GM21576 (cell line): ENCODE measurements at regions not wholly inside any gene's neighbourhood (a gene's known extent, or its start where the extent isn't known, plus 50 kb on each side); places are given as distances from the start of the nearest gene placed in this dataset.
"Not testable (repeated sequence)": the region's sequence is repeated elsewhere in the genome, so short reads cannot be mapped to it uniquely, and the experiment has no call there.

Experiments used
- ATAC-seq: cut with Tn5 transposase; IDR thresholded peaks from one replicate; pipeline ENCODE4 v1.9.1; 2021; ENCODE audit warnings: mild to moderate bottlenecking, moderate library complexity; ENCODE audit not compliant: unreplicated experiment

DNA sequence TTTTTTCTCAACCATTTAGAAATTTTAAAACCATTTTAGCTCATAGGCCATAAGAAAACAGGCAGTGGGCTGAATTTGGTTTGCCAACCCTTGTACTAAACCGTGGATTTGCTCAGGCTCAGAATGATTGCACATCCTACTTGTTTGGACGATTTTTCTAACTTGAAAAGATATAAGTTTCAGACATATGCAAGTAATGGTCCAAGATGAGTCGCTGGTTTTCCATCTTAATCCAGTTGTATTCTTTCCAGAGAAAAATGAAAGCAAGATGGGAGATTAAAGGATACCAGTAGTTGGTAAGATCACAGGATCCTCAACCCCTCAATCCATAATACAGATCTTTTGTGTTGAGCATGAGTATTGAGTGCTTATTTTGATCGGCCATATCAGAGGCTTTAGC lies 250.9 kb downstream of the TINAG start:
- ATAC-seq: no peak

DNA sequence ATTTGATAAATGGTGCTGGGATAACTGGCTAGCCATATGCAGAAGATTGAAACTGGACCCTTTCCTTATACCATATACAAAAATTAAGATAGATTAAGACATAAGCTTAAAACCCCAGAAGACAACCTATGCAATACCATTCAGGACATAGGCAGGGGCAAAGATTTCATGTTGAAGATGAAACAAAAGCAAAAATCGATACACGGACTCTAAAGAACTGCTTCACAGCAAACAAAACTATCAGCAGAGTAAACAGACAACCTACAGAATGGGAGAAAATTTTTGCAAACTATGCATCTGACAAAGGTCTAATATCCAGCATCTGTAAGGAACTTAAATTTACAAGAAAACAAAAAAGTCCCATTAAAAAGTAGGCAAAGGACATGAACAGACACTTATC lies 255.9 kb downstream of the TINAG start:
- ATAC-seq: not testable (repeated sequence)

DNA sequence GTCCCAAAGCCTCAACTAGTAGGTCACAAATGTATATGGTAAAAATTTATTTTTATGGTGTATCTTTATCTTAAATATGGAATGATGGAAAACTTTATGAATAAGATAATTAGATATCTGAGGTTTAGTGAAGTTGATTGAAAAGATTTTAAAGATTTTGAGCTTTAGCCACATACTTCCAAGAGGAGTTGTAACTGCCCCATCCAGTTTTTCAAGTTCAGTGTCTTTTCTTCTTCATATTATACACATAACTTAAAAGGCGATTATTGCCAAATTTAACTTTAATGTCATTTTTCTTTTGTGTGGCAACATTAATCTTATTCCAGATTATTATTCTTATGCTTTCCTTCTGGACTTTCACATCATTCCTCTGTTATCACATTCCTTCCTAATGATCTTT lies 266.4 kb downstream of the TINAG start:
- no peak for ATAC-seq

DNA sequence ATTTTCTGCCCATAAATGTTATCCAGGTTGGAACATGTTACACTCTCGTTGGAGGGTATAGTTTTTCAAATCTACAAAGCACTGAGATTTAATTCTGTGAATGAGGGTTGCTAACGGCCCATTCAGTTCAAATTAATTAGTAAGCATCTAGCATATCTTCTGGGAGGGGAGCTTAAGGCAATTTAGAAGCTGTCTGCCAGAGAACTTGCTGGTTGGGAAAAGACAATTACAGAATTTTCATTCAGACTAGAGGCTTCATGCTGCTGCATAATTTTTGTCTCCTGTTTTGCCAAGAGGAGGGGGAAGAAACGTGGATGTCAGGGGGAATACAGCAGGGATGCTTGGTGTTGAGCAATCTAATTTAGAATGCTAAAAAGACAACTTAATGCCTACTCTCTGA lies 268.3 kb upstream of the FAM83B start:
- no peak for ATAC-seq

DNA sequence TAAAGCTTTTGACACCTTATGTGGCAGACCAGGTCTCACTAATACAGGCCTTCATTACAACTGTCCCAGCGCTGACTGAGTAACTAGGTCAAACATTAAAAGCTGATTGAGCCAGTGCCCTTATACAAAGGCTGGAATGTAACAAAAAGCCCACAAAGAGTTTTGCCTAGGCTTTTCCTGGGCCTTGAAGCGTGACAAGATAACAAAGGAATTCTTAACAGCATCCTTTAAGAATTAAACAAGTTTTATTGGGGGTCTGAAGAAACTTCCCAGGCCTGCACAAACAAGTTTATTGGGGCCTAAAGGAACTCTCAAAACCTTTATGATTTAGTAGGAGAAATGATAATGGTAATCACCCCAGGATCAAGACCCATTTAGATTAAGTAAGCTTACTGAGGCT lies 267.6 kb upstream of the FAM83B start:
- no peak for ATAC-seq

DNA sequence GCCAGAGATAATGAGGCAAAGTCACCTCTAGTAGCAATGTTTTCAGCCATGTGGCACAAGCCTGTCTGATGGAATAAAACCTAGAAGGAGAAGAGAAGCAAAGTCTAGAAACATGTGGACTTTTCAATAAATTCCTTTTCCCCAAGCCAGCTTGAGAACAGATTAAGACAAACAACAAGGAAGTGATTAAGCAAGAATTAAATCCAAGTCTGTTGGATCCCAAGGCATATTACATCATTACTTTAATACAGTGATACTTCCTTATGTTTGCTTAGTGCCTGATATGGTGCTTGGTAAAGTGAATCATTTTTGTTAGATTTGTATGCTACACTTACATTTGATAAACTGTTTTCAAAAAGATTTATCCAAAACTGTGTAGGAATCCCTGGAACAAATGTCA lies 260.3 kb upstream of the FAM83B start:
- no peak for ATAC-seq

DNA sequence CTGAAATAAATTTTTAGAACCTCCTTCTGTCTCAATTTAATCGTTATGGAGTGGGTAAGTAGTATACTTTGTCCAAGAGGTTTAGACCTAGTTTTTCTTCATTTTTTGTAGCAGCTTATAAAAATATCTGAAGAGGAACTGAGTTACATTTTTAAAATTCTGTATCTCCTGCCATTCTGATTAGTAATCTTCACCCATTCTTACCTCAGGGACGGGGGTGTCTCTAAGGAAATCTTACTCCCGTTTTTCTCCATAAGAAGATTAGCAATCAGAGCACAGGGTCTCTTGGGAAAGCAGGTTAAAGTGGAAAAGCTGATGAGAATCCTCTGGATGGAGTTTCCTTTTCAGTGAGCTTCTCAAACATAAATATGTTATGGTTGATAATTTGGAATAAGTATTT lies 259.3 kb upstream of the FAM83B start:
- ATAC-seq: no peak

DNA sequence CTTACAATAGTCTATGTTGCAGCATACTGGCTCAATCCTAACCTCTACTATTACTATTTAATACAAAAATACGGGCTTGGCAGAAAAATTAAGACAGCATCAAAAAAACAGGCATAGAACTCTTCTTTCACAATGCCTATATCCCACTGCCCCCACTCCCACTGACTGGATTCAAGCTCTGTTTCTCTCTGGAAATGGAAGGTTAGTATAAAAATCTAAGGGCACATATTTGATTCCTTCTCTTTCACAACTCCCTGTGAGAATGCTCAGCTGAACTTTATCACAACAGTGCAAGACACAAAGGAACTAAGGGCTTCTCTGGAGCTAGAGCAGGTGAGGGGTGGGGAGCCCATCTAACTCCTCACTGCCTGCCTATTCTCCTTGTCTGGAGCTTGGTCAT lies 258.4 kb upstream of the FAM83B start:
- ATAC-seq: no peak

DNA sequence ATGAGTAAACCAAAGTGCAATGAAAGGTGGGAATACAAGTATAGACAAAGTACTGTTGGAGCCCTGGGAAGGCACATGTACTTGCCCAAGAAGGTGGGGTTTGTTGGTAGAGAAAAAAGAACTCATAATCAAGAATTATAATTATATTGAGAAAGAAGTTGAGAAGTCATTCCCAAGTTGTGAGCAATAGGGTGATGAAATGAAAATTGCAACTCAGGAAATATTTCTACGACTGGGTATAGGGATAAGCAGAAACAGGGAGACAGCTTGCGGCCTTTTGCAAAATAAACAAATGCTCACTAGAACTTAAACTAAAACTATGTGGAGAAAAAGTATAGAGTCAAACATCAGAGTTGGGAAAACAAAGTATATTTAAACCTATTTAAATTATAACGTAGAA lies 250.7 kb upstream of the FAM83B start:
- ATAC-seq: no peak

DNA sequence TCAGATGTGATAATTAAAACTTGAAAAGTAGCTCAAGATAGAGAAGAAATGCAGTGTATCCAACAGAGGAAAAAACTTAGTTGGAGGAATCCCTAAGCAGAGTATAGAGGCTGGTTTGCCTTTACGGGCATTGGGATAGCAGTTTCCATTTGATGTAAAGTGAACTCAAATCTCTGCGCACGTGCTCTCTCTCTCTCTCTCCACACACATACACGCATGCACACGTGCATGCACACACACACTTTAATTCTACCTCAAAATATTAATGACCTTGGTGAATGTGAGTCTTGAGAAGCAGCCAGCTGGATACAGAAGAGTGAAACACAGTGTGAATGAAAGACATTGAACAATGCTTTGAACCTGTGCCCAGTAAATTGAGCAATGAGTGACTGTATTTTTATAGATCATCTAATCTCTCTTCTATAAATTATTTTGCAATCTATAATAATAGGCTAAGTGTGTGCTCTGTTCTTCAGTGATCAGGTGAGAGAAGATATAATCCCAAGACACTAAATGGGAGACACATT lies 247.7 kb upstream of the FAM83B start:
- no peak for ATAC-seq

DNA sequence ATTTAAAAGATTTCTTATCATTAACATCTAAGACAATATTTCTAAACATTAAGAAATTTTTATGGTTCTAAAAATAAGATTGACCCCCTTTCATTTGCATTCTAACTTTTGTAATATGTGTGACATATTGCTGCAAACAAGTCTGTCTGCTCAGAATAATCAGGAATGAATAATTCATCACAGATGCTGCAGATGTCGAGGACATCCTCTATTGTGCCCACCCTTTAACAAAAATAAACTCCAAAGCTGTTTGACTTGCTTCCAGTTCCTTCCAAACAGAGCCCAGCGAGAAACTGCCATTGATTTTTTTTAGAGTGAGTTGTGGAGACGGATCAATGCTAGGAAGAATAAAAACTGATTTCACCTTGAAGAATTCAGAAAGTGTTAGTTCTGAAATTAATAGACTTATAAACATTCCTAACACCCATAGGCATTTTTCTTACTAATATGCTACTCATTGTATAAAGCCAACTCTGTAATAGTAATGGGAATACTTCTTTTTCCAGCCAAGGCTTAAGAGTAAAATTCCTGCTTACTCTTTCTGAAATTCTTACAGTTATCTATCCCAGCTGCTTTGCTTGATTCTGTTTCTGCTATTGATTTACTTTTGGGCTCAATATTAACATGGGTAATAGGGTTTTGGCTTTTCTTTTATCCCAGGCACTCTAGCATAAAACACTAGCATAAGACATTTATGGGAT lies 244.8 kb upstream of the FAM83B start:
- ATAC-seq: no peak

DNA sequence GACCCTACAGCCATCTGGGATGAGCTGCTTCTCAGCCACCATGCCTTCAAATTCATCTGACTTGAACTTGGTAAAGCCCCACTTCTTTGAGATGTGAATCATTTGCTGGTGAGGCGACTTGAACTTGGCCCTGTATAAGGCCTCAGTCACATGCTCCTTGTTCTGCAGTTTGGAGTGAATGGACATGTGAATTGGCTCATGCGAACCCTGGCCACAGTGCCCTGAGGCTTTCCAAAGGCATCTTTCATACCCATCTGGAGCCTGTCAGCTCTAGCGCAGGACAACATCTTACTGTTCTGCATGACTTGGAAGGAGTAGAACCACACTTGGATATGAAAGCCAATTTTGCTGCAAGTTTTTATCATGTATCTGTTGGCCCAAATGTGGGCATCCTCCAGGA lies 244.0 kb upstream of the FAM83B start:
- ATAC-seq: no peak

DNA sequence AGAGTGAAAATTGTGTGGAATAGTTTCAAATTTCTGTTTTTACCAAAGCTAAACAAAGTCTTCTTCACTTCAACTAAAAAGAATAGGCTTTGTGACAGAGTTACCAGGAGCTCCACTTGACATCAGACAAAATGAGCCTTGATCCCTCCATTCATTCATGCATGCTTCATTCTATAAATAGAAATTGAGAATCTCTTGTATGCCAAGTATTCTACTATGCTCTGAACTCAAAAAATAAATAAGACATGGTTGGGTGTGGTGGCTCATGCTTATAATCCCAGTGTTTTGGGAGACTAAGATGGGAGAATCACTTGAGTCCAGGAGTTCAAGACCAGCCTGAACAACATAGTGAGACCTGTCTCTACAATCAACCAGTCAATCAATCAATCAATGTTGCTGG lies 236.6 kb upstream of the FAM83B start:
- no peak for ATAC-seq

DNA sequence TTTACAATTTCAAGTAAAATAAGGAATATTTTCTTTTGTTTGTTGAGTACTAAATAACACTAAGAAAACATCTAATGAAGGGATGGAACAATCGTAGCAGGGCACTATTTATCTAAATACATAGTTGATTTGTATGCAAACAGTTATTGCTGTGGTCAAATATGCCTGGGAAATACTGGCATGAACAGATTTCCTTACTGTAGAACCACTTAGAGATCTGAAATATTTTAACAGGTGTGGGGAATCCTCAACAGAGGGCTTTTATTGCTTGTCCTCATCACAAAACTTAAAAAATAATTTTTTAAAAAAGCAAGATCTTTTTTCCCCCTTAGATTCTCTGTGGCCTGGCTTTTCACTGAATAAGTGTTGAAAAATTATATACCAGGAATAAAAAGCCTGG lies 233.0 kb upstream of the FAM83B start:
- ATAC-seq: no peak

DNA sequence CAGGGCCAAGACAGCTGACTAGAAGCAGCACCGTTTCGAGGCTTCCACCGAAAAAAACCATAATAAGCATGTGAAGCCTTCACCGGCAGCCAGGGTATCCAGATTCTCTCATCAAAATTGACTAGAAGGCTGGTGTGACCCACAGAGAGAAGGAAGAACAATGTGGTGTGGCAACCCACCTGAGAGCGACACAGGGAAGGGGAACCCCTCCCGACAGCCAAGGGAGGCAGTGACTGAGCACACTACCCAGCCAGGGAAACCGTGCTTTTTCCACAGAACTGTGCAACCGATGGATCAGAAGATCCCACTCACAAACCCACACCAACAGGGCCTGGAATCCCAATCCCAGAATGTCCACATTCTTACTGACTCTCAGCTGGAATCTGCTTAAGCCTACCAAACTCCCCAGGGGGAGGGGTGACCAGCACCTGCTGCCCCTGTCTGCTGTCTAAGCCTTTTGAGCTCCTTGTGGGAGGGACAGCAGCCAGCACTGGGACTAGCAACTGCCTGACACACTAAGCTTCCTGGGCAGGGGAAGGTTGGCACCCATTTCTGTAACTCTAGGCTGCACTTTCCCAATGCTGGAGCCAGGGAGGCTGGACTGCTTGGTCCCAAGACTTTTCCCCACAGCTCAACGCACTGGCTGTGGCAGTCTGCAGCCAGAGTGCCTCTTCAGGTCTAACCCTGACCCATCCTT lies 231.9 kb upstream of the FAM83B start:
- ATAC-seq: no peak

DNA sequence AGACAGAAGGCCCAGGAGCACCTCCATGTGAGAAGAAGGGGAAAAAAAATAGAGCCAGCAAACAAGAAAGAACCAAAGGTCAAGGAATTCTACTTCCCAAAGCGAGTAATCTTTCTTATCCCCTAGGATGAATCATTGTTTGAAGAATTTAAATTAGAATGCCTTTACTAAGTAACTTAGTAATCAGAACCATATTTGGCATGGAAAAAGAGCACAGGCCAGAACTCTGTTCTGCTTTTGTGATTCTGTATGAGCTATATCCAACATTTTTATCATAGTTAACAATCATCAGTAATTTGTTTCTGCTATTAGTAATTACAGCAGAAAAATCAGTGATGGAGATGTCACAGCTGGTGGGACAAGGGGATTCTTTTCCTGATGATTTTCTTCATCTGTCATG lies 228.8 kb upstream of the FAM83B start:
- ATAC-seq: no peak

DNA sequence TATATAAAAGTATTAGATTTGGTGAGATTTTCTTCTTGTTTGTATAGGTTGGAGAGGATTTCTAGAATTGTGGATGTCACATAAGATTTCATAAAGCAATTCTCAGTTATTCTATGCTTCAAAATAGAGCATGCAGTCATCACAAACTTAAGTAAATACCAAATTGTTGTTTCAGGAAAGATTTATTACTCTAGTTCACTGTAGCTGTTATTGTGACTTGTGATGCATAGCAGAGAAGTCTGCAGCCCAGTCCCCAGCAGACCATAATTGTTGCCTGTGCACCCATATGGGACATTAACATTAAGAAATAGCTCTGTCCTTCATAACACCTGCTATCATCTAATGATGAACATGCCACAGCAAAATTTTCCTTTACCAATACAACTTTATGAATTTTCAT lies 228.0 kb upstream of the FAM83B start:
- no peak for ATAC-seq

DNA sequence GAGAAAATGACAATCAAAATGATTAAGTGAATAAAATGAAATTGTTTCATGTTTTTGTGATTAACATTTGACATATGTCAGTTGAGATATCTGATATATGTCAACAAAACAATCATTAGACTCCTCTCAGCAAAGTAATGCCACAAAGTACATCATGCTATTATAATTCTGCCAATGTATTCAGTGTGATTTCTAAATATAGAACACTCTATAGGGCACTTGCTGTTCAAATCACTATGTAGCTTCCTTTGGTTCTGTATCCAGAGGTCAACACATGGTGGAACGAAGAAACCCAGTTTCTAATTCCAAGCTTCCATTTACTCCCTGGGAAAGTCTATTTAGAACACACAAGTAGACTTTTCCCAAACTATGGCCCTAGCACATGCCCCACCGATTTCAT lies 227.5 kb upstream of the FAM83B start:
- ATAC-seq: no peak

DNA sequence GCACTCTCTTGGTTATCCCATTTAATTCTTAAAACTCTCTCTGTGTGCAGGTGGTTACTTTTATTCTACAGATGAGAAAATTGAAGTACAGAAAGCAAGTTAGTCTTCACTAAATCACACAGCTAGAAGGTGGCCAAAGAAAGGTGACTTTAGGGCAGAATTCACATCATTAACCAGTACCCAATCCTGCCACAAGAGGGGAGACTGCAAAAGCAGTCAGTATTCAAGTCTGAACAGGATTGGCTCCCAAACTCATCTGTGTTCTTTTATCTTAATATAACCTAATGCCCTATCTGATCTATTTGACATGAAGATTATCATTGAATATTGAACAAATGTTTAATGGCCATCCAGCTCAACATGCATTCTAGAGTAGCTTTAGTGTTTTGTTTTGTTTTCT lies 225.3 kb upstream of the FAM83B start:
- no peak for ATAC-seq

DNA sequence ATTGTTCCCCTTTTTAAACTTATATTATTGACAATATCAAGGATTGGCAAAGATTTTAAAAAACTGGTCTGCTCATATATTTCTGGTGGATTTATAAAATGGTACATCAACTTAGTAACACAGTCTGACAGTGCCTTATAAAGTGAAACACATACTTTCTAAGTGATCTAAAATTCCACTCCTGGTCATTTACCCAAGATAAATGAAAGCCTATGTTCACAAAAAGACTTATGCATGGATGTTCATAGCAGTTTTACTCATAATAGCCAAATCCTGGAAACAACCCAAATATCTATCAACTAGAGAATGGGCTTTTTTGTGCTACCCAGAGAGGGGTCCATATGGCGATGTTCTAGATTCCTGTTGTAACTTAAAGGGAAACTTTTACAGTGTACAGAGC lies 222.4 kb upstream of the FAM83B start:
- no peak for ATAC-seq

DNA sequence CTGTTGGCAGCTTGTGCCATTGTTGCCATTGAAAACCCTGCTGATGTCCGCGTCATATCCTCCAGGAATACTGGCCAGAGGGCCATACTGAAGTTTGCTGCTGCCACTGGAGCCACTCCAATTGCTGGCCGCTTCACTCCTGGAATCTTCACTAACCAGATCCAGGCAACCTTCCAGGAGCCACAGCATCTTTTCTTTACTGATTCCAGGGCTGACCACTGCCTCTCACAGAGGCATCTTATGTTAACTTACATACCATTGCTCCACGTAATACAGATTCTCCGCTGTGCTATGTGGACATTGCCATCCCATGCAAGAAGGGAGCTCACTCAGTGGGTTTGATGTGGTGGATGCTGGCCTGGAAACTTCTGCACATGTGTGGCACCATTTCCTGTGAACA lies 221.8 kb upstream of the FAM83B start:
- no peak for ATAC-seq

DNA sequence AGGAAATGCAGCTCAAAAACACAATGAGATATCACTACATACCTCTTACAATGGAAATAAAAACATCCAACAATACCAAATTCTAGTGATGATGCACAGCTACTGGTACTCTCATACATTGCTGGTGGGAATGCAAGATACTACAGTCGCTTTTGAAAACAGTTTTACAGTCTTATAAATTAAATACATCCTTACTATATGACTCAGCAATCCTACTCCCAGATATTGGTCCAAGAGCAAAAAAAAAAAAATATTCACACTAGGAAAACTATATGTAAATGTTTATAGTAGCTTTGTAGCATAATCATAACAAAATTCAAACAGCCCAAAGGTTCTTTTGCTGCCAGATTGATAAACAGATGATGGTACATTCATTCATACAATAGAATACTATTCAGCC lies 217.4 kb upstream of the FAM83B start:
- ATAC-seq: no peak
